Dedifferentiated amniotic fluid mesenchymal stem cell (primary cell): ENCODE measurements at regions not wholly inside any gene's neighbourhood (a gene's known extent, or its start where the extent isn't known, plus 50 kb on each side); places are given as distances from the start of the nearest gene placed in this dataset.
A peak's percentile ranks its signal among the peaks of the same experiment; 100 is the strongest.
"Not testable (repeated sequence)": the region's sequence is repeated elsewhere in the genome, so short reads cannot be mapped to it uniquely, and the experiment has no call there.

Source experiments
- DNase-seq: peaks from one replicate; pipeline ENCODE4 v3.0.0-alpha.2; 2016; ENCODE audit errors: extremely low spot score

DNA sequence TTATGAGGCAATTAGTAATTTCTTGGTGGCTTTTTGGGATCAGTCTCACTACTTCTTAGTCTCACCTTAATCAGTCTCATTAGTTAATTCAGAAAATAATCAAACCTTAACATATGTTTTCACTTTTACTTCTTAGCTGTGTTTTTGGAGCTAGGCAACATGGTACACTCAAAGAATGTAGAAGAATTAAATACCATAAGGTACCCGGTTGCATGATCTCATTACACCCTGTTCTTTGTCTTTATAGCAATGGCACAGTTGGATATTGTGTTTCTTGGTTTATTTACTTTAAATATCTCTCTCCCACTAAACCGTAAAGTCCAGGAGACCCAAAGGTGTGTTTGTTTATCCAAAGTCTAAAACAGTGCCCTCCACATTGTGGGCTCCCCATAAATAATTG, 132.3 kb downstream of the TNFSF18 start:
- DNase-seq, result no peak

GRCh38 chr1:172926070-172926469, 124.7 kb downstream of the TNFSF18 start:
- no peak for DNase-seq

DNA sequence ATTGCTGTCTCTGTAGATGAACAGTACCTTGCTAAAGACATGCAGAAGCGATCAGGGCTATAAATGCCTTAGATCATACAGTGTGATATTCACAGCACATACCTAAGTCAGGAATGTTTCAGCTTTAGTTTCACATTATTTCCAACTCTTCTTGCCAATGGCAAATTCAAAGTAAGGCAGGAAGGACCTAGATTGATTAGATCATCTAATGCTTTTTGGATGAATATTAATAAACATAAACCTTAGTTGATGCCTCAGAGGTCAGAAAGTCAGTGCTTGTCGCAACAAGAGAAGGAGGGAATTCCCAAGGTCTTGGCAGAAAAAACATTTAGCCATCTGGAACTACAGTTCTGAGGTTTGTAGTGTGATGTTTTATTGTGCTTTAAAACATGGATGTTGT, 122.3 kb downstream of the TNFSF18 start:
- no peak for DNase-seq

- no peak for DNase-seq
Observed at GRCh38 chr1:172929006-172929405, 121.7 kb downstream of the TNFSF18 start.

- DNase-seq, result no peak
Observed at GRCh38 chr1:172930142-172930541, 120.6 kb downstream of the TNFSF18 start.

GRCh38 chr1:172931340-172931739, 119.4 kb downstream of the TNFSF18 start:
- DNase-seq, result no peak

DNA sequence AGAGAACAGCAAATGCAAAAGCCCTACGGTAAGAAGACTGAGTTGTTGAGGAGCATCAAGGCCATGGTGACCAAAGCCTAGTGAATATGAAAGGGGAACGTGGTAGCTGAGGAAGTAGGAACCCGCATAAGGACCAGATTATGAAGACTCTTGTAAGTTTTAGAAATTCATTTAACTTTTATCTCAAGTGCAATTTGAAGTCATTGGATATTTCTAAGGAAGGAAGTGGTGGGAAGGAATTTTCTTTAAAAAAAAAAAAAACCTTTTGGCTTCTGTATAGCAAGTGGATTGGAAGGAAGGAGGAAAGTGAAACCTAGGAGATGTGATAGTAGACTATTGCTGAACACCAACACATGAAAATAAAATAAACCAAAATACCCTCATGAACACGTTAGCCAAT, 119.0 kb downstream of the TNFSF18 start:
- no peak for DNase-seq

- no peak for DNase-seq
Observed at GRCh38 chr1:172932981-172933380, 117.8 kb downstream of the TNFSF18 start.

DNA sequence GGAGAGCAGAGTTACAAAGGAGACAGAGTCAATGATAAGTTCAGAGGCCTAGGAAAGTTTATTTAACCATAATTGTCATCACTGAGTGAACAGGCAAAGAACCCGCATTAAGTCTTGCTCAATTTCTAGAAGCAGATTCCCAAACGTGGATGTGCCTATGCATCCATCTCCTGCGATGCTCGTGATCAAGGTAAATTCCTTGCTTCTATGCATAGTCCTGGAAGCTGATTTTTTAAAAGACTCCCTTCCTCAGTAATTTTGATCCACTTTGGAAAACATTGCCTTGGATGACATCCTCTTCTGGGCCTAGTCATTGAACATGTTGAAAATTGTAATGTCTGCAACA, 116.4 kb downstream of the TNFSF18 start:
- no peak for DNase-seq

GRCh38 chr1:172935062-172935592, 115.6 kb downstream of the TNFSF18 start:
- DNase-seq, result no peak

DNA sequence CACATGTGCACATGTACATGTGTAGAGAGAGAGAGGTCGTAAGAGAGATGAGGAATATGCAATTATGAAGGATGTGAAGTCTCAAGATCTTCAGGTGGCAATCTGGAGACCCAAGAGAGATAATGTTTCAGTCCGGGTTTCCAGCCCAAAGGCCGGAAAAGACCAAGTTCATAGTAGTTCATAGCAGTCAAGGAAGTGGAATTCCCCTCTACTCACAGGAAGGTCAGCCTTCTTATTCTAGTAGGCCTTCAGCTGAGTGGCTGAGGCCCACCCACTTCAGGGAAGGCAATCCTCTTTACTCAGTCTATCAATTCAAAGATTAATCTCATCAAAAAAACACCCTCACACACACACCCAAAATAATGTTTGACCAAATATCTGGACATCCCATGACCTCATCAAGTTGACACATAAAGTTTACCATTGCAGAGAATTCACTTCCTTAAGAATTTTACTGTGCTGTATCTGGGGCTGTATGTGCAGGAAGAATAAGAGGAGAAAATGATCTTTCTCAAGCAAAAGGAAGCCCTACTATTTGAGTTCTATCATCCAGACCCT, 114.6 kb downstream of the TNFSF18 start:
- no peak for DNase-seq

GRCh38 chr1:172938681-172939080, 112.1 kb downstream of the TNFSF18 start:
- peak; percentile 40 for DNase-seq

GRCh38 chr1:172939475-172939874, 111.3 kb downstream of the TNFSF18 start:
- DNase-seq, result no peak

DNA sequence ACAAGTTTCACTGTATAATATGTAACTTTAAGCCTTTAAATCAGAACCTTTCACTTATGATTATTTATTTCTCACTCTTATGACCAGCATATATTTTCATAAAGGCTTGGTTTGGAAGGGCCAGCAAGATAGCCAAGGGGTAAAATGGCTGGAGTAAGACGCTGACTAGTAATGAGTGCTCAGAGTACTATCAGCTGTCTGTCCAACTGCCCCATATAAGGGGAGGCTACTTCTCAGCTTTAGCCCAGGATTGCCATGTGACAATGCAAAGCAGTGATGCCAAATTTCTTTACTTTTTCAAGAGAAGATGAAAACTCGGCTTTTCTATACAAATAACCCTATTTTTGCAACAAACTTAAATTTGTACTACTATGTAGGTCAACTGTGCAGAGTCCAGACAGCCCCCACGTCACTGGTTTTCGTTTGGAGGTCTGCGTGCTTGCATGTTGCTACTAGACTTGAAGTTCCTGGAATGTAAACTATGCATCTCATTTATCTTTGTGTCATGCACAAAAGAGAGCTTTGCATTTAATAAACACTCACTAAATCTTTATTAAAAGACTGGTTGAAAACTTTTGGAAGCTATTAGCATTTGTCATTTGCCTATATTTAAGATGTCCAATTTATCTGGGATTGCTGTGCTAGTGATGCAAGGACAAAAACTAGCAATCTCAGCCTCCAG, 110.4 kb downstream of the TNFSF18 start:
- no peak for DNase-seq

GRCh38 chr1:172941471-172941870, 109.3 kb downstream of the TNFSF18 start:
- DNase-seq, result no peak

- DNase-seq, result no peak
Observed at GRCh38 chr1:172941945-172942344, 108.8 kb downstream of the TNFSF18 start.

DNA sequence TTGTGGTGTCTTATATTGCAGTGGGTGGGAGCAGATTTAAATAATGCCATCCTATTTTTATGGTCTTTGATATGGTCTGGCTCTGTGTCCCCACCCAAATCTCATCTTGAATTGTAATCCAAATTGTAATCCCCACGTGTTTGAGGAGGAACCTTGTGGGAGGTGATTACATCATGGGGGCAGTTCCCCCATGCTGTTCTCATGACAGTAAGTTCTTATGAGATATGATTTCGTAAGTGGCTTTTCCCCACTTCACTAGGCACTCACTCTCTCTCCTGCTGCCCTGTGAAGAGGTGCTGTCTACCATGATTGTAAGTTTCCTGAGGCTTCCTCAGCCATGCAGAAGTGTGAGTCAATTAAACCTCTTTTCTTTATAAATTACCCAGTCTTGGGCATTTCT, 107.6 kb downstream of the TNFSF18 start:
- not testable (repeated sequence) for DNase-seq

DNA sequence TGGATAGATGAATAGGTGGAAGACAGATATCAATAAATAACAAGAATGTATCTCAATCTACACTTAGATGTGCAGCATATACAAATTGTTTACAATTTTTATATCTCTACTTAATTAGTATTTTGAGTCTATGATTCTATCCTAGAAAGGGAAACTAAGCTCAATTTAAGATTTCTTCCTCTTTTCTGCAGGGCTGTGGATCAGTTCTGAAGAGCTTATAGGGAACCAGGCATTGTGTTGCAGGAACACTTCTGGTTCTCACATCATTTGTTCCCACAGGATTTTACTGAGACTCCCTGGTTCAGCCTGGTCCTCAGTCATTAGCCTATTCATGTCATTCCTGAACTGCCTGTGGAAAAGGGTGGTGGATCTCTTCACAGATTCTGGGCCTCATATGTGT, 105.8 kb downstream of the TNFSF18 start:
- no peak for DNase-seq

GRCh38 chr1:172946814-172947507, 103.8 kb downstream of the TNFSF18 start:
- DNase-seq, result no peak

GRCh38 chr1:172948457-172948856, 102.3 kb downstream of the TNFSF18 start:
- no peak for DNase-seq

- DNase-seq, result no peak
Observed at GRCh38 chr1:172949096-172949495, 101.6 kb downstream of the TNFSF18 start.

DNA sequence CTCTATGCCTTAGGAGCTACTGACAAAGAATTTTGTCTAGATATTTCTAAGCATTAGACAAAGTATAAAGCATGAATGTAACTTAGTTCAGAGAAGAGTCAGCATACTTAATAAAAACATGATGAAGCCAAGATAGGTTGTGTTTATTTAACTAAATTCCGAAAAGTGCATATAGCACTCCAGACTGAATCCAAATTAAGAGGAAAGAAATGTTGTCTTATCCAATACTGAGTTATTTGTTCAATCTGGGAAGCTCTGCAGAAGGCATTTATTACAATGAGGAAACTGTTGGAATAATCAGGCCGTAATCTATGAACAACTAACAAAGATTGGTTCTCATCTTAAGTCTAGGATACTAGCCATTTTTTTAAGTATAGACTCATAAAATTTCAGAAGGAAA, 100.2 kb downstream of the TNFSF18 start:
- no peak for DNase-seq

DNA sequence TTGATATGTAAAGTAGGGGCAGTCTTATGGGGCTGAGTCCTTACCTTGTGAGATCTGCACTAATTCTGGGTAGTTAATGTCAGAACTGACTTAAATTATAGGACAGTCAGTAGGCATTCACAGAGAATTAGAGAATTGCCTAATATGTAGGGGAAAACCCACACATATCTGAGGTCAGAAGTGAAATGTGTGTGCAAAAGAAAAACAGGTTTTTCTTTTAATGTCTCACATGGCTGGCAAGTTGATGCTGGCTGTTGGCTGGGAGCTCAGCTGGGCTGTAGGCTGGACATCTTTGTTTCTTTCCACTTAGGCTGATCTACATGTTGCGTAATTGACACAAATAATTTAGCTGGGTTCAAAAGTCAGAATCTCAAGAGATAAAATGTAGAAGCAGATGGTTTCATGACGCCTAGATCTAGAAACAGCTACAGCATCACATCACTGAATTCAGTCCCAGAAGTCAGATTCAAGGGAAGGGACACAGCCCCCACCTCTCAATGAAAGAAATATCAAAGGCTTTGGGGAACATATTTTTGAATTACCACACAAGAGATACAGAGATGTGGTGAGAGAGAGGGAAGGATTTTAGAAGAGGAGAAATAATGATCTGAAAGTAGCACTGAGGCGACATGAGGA, 98.9 kb downstream of the TNFSF18 start:
- DNase-seq, result no peak
